SK-N-SH treated with all-trans-retinoic acid at 6 μM for 48 hours (cell line): ENCODE measurements at regions not wholly inside any gene's neighbourhood (a gene's known extent, or its start where the extent isn't known, plus 50 kb on each side); places are given as distances from the start of the nearest gene placed in this dataset.
"Not testable (repeated sequence)": the region's sequence is repeated elsewhere in the genome, so short reads cannot be mapped to it uniquely, and the experiment has no call there.

Experiments
- ATAC-seq: fragments of 200-7000 bp; cut with Tn5 transposase; 3 replicates; pipeline ENCODE4 v1.9.1; 2020; ENCODE audit warnings: mild to moderate bottlenecking, moderate library complexity
- ARNTL ChIP-seq: fragments of 450-650 bp; formaldehyde crosslinking; IDR thresholded peaks from 2 replicates; pipeline ENCODE4 v1.5.0; 2020; ENCODE audit warnings: low read depth, mild to moderate bottlenecking, moderate library complexity, borderline replicate concordance
- BACH2 ChIP-seq: fragments of 250-450 bp; sonication (Bioruptor Pico); IDR thresholded peaks from 2 replicates; pipeline ENCODE4 v1.9.0; 2021; ENCODE audit warnings: mild to moderate bottlenecking, borderline replicate concordance
- CSDC2 ChIP-seq: fragments of 250-450 bp; sonication (Bioruptor Pico); IDR thresholded peaks from 2 replicates; pipeline ENCODE4 v1.5.0; 2020; ENCODE audit warnings: mild to moderate bottlenecking, moderate library complexity
- ESRRG ChIP-seq: fragments of 250-450 bp; sonication (Bioruptor Pico); IDR thresholded peaks from 2 replicates; pipeline ENCODE4 v1.6.1; 2021; ENCODE audit warnings: mild to moderate bottlenecking
- GLIS3 ChIP-seq: fragments of 250-450 bp; sonication (Bioruptor Pico); IDR thresholded peaks from 2 replicates; pipeline ENCODE4 v1.5.0; 2020; ENCODE audit warnings: mild to moderate bottlenecking, moderate library complexity
- ISL1 ChIP-seq: fragments of 250-450 bp; sonication (Bioruptor Pico); IDR thresholded peaks from 2 replicates; pipeline ENCODE4 v2.1.2; 2022; ENCODE audit warnings: mild to moderate bottlenecking, moderate library complexity
- OSR1 ChIP-seq: fragments of 250-450 bp; sonication (Bioruptor Pico); IDR thresholded peaks from 2 replicates; pipeline ENCODE4 v1.8.0; 2022; ENCODE audit warnings: moderate library complexity, mild to moderate bottlenecking, inconsistent platforms
- PPARA ChIP-seq: fragments of 250-450 bp; sonication (Bioruptor Pico); IDR thresholded peaks from 2 replicates; pipeline ENCODE4 v1.5.0; 2020; ENCODE audit warnings: mild to moderate bottlenecking, borderline replicate concordance
- TOX ChIP-seq: fragments of 250-450 bp; sonication (Bioruptor Pico); IDR thresholded peaks from 2 replicates; pipeline ENCODE4 v1.8.0; 2021; ENCODE audit warnings: mild to moderate bottlenecking, moderate library complexity, borderline replicate concordance
- ZC3H10 ChIP-seq: fragments of 250-450 bp; sonication (Bioruptor Pico); IDR thresholded peaks from 2 replicates; pipeline ENCODE4 v1.5.1; 2021; ENCODE audit warnings: mild to moderate bottlenecking, moderate library complexity
- ZFP3 ChIP-seq: fragments of 250-450 bp; sonication (Bioruptor Pico); IDR thresholded peaks from 2 replicates; pipeline ENCODE4 v1.5.0; 2020; ENCODE audit warnings: mild to moderate bottlenecking, moderate library complexity
- ZFP30 ChIP-seq: fragments of 450-650 bp; formaldehyde crosslinking; IDR thresholded peaks from 2 replicates; pipeline ENCODE4 v1.5.0; 2022; ENCODE audit warnings: mild to moderate bottlenecking, moderate library complexity
- ZNF70 ChIP-seq: fragments of 450-650 bp; formaldehyde crosslinking; IDR thresholded peaks from 2 replicates; pipeline ENCODE4 v1.5.0; 2020; ENCODE audit warnings: mild to moderate bottlenecking, moderate library complexity
- ZNF8 ChIP-seq: fragments of 450-650 bp; formaldehyde crosslinking; IDR thresholded peaks from 2 replicates; pipeline ENCODE4 v1.5.0; 2020; ENCODE audit warnings: mild to moderate bottlenecking, moderate library complexity
- TF ChIP-seq, protein P1 (sequence below): fragments of 250-450 bp; sonication (Bioruptor Pico); IDR thresholded peaks from 2 replicates; pipeline ENCODE4 v1.5.0; 2020; ENCODE audit warnings: mild to moderate bottlenecking, moderate library complexity
- TF ChIP-seq, protein P2 (sequence below): fragments of 250-450 bp; sonication (Bioruptor Pico); IDR thresholded peaks from 2 replicates; pipeline ENCODE4 v1.8.0; 2021; ENCODE audit warnings: low read depth, mild to moderate bottlenecking, moderate library complexity, borderline replicate concordance
- TF ChIP-seq, protein P3 (sequence below): fragments of 250-450 bp; sonication (Bioruptor Pico); IDR thresholded peaks from 2 replicates; pipeline ENCODE4 v1.8.0; 2020; ENCODE audit warnings: mild to moderate bottlenecking, moderate library complexity, borderline replicate concordance
- TF ChIP-seq, protein P4 (sequence below): fragments of 250-450 bp; sonication (Bioruptor Pico); IDR thresholded peaks from 2 replicates; pipeline ENCODE4 v1.5.1; 2021; ENCODE audit warnings: mild to moderate bottlenecking, moderate library complexity

DNA sequence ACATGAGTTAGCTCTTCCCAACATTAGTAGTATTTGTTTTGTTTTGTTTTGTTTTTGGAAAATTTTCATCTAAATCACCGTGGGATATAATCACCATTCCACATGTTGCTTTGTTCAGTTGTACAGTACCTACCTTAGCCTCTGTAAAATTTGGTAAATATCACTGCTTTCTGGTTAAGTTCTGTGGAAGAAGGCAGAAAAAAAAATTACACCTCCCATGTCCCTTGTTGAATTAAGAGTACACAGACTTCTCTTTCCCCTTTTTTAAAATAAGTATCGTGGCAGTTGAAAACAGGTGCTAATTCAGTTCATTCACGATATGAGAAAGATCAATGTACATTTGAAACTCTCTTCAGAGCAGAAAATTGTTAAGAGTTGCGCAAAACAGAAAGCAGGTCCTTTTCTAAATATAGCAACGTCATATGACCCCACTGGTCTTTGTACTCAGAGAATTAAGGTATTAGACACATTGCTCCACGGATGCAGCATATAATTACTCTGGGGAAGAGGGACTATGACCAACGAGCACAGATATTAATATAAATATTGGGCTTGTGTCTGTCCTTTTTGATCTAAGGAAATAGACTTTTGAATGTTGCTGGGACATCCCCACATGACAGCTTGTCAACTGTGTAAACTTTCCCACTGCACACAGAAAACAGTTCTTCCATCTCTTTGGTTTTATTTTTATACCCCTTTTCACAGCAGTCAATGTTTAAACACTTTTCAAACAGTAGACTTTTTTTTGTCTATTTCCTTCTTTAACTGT, 58.6 kb upstream of the ZNF217 start (continued):
- TF ChIP-seq, protein P1, sequence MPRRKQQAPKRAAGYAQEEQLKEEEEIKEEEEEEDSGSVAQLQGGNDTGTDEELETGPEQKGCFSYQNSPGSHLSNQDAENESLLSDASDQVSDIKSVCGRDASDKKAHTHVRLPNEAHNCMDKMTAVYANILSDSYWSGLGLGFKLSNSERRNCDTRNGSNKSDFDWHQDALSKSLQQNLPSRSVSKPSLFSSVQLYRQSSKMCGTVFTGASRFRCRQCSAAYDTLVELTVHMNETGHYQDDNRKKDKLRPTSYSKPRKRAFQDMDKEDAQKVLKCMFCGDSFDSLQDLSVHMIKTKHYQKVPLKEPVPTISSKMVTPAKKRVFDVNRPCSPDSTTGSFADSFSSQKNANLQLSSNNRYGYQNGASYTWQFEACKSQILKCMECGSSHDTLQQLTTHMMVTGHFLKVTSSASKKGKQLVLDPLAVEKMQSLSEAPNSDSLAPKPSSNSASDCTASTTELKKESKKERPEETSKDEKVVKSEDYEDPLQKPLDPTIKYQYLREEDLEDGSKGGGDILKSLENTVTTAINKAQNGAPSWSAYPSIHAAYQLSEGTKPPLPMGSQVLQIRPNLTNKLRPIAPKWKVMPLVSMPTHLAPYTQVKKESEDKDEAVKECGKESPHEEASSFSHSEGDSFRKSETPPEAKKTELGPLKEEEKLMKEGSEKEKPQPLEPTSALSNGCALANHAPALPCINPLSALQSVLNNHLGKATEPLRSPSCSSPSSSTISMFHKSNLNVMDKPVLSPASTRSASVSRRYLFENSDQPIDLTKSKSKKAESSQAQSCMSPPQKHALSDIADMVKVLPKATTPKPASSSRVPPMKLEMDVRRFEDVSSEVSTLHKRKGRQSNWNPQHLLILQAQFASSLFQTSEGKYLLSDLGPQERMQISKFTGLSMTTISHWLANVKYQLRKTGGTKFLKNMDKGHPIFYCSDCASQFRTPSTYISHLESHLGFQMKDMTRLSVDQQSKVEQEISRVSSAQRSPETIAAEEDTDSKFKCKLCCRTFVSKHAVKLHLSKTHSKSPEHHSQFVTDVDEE = no peak
- no peak for TF ChIP-seq ZC3H10 (CRISPR knock-in tag)
- TF ChIP-seq BACH2 (CRISPR knock-in tag) = no peak
- no peak for TF ChIP-seq ESRRG
- TF ChIP-seq, protein P2, sequence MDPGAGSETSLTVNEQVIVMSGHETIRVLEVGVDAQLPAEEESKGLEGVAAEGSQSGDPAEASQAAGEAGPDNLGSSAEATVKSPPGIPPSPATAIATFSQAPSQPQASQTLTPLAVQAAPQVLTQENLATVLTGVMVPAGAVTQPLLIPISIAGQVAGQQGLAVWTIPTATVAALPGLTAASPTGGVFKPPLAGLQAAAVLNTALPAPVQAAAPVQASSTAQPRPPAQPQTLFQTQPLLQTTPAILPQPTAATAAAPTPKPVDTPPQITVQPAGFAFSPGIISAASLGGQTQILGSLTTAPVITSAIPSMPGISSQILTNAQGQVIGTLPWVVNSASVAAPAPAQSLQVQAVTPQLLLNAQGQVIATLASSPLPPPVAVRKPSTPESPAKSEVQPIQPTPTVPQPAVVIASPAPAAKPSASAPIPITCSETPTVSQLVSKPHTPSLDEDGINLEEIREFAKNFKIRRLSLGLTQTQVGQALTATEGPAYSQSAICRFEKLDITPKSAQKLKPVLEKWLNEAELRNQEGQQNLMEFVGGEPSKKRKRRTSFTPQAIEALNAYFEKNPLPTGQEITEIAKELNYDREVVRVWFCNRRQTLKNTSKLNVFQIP (CRISPR knock-in tag) = no peak

DNA sequence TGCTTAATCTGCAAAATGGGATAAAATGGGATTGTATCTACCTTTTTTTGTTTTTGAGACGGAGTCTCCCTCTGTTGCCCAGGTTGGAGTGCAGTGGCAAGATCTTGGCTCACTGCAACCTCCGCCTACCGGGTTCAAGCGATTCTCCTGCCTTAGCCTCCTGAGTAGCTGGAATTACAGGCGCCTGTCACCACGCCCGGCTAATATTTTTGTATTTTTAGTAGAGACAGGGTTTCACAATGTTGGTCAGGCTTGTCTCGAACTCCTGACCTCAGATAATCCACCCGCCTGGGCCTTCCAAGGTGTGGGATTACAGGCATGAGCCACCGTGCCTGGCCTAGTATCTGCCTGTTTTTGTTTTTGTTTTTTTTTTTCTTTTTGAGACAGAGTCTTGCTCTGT, 55.9 kb upstream of the ZNF217 start:
- ATAC-seq = not testable (repeated sequence)

DNA sequence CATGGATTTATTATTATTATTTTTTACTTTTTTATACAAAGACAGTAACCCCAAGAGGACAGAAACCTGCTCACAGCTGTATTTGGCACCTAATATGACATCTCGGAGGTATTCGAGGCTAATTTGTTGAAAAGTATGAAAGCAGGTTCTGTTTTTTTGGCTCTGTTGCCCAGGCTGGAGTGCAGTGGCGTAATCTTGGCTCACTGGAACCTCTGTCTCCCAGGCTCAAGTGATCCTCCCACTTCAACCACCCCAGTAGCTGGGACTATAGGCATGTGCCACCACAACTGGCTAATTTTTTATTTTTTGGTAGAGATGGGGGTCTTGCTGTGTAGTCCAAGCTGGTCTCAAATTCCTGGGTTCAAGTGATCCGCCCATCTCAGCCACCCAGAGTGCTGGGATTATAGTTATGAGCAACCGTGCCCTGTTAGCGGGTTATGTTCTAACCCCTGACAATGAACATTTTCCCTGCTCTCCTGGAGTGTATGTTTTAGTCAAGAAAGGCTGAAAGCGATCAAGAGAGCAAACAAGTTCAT, 53.7 kb upstream of the ZNF217 start:
- TF ChIP-seq ZFP3 (CRISPR knock-in tag) (no peak), ISL1 (CRISPR knock-in tag) (no peak), ESRRG (no peak)
- TF ChIP-seq, protein P1 = no peak
- no peak for ATAC-seq

DNA sequence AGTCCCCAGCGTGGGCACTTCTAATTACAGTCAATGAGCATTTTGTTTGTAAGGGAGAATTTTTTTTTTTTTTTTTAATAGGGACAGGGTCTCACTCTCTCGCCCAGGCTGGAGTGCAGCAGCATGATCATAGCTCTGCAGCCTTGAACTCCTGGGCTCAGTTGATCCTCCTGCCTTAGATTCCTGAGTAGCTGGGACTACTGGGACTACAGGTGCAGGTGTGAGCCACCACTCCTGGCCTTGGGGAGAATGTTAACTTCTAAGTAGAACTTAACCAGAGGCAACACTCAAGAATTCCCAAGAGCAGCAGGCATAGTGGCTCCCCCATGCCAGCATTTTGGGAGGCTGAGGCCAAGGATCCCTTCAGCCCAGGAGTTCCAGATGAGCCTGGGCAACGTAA, 52.9 kb upstream of the ZNF217 start:
- ATAC-seq = no peak
- TF ChIP-seq CSDC2 (CRISPR knock-in tag) = no peak
- no peak for TF ChIP-seq BACH2 (CRISPR knock-in tag)
- TF ChIP-seq ISL1 (CRISPR knock-in tag) = no peak
- TF ChIP-seq, protein P3, sequence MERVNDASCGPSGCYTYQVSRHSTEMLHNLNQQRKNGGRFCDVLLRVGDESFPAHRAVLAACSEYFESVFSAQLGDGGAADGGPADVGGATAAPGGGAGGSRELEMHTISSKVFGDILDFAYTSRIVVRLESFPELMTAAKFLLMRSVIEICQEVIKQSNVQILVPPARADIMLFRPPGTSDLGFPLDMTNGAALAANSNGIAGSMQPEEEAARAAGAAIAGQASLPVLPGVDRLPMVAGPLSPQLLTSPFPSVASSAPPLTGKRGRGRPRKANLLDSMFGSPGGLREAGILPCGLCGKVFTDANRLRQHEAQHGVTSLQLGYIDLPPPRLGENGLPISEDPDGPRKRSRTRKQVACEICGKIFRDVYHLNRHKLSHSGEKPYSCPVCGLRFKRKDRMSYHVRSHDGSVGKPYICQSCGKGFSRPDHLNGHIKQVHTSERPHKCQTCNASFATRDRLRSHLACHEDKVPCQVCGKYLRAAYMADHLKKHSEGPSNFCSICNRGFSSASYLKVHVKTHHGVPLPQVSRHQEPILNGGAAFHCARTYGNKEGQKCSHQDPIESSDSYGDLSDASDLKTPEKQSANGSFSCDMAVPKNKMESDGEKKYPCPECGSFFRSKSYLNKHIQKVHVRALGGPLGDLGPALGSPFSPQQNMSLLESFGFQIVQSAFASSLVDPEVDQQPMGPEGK (CRISPR knock-in tag) = no peak
- TF ChIP-seq, protein P4, sequence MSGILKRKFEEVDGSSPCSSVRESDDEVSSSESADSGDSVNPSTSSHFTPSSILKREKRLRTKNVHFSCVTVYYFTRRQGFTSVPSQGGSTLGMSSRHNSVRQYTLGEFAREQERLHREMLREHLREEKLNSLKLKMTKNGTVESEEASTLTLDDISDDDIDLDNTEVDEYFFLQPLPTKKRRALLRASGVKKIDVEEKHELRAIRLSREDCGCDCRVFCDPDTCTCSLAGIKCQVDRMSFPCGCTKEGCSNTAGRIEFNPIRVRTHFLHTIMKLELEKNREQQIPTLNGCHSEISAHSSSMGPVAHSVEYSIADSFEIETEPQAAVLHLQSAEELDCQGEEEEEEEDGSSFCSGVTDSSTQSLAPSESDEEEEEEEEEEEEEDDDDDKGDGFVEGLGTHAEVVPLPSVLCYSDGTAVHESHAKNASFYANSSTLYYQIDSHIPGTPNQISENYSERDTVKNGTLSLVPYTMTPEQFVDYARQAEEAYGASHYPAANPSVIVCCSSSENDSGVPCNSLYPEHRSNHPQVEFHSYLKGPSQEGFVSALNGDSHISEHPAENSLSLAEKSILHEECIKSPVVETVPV (CRISPR knock-in tag) = no peak
- no peak for TF ChIP-seq ZFP30
- TF ChIP-seq TOX (CRISPR knock-in tag) = no peak
- no peak for TF ChIP-seq ZFP3 (CRISPR knock-in tag)
- TF ChIP-seq ARNTL (CRISPR knock-in tag) = no peak

DNA sequence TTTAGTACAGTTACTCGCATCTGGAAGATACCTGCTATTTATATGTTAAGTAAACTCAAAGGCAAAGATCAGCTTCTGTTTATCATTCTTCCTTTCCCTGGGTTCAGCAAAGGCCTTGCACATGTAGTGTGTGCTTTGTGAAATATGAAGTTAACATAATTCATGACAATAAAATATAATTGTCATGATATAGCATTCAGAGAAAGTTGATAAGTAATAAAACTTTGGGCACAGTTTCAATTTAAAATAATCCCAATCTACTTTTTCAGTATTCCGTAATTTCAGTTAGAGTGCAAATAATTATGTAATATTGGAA, 51.9 kb upstream of the ZNF217 start:
- no peak for ATAC-seq
- TF ChIP-seq ZFP30 (no peak), PPARA (CRISPR knock-in tag) (no peak), ZNF8 (no peak), ZNF70 (CRISPR knock-in tag) (no peak), GLIS3 (CRISPR knock-in tag) (no peak), ESRRG (no peak), BACH2 (CRISPR knock-in tag) (no peak), OSR1 (CRISPR knock-in tag) (no peak), ZC3H10 (CRISPR knock-in tag) (no peak), ISL1 (CRISPR knock-in tag) (no peak)
- TF ChIP-seq, protein P4 (CRISPR knock-in tag) = no peak
